GM12891 (cell line): ENCODE measurements at regions not wholly inside any gene's neighbourhood (a gene's known extent, or its start where the extent isn't known, plus 50 kb on each side); places are given as distances from the start of the nearest gene placed in this dataset.

Source experiments
- PAX5 ChIP-seq: IDR thresholded peaks from 2 replicates; pipeline ENCODE4 v1.6.1; 2011; ENCODE audit warnings: low read length, moderate library complexity, mild to moderate bottlenecking; ENCODE audit not compliant: insufficient read depth, severe bottlenecking
- POLR2A ChIP-seq: IDR thresholded peaks from 2 replicates; pipeline ENCODE4 v1.6.1; 2011; ENCODE audit warnings: low read depth, low read length, control low read depth
- POLR2AphosphoS5 ChIP-seq: IDR thresholded peaks from 2 replicates; pipeline ENCODE4 v1.6.1; 2011; ENCODE audit warnings: low read depth, low read length, control low read depth
- POU2F2 ChIP-seq: IDR thresholded peaks from 2 replicates; pipeline ENCODE4 v1.6.1; 2011; ENCODE audit warnings: low read depth, mild to moderate bottlenecking, control low read depth, low read length, moderate library complexity
- SPI1 ChIP-seq: IDR thresholded peaks from 2 replicates; pipeline ENCODE4 v1.6.1; 2011; ENCODE audit warnings: low read depth, low read length, control low read depth
- TAF1 ChIP-seq: IDR thresholded peaks from 2 replicates; pipeline ENCODE4 v1.6.1; 2011; ENCODE audit warnings: low read depth, low read length, control low read depth

DNA sequence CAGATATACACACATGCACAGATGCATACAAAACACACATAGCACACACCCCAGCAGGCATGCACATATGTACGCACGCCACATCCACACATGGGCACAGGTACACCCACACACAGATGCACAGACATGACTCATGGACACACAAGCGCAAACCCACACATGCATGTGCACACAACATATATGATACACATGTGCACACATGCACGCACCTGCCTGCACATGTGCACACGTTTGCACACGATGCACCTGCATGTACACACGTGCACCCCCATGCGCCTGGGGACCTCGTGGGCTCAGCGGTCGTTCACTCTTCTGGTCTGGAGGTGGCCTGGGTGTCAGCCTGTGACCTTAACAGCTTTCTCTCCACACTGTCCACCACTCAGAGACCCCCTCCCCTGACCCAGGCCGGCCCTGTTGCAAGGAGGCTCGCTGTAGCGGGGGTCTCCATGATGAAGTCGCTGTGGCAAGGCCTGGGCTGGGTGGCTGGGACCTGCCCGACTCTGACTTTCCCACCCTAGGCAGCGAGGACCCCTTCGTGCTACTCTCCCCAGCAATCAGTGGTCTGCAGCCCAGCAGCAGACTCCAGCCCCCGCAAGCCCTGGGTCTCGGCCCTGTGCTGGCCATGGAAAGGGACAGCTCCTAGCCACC, 92.1 kb upstream of the TTC34 start:
- TF ChIP-seq POLR2AphosphoS5 (no peak), POLR2A (no peak), TAF1 (no peak), PAX5 (no peak), POU2F2 (no peak), SPI1 (no peak)
